ENCODE measurements at regions not wholly inside any gene's neighbourhood (a gene's known extent, or its start where the extent isn't known, plus 50 kb on each side); places are given as distances from the start of the nearest gene placed in this dataset.
A peak's percentile ranks its signal among the peaks of the same experiment; 100 is the strongest.

DNA sequence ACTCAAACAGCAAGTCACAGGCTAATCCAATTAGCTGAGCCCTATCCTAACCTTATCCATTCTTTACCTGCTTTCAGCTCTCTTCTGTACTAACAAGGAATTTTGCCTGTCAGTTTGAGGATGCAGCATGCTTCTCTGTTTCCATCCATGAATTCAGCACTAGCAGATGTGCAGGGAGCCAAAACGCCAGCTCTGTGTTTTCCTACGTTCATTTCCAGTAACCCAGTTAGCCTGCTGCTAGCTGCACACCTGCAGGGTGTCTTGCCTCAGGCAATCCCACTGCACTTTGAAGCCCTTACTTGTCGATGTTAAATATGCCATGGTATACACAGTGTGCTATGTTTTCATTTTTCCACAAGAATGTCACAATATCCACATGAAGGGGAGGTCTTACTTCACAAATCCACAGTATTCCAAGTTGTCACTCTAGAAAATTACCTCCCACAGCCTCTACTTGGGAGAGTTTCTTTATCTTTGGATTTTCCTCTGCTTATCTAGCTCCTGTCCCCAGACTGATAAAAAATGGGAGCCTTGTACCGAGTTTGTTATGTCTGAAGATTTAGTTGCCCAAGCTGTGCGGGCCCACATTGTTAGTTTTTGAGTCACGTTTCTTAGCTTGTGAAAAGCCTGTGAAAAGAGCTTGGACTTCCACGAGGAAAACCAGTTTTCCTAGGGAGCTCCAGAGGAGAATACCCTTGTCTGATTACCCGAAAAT is 127.6 kb upstream of the HHIP start:
- Histone ChIP-seq H2BK5ac (ENCODE audit: low read depth, low read length, poor library complexity, severe bottlenecking) (no peak overlapping the region), H2BK120ac (ENCODE audit: low read depth, low read length) (no peak overlapping the region), H3K23ac (ENCODE audit: low read depth, low read length) (no peak overlapping the region), H2BK15ac (ENCODE audit: low read depth, low read length) (no peak overlapping the region), H3K9me3 (ENCODE audit: control insufficient read depth, insufficient read depth, low read length) (no peaks in the 10 kb centered on the region), H2AK5ac (ENCODE audit: low read depth, low read length) (no peak overlapping the region), H3K4me2 (ENCODE audit: low read depth, low read length) (no peak overlapping the region), H2BK20ac (ENCODE audit: low read depth, low read length) (no peak overlapping the region), H4K5ac (ENCODE audit: low read depth, low read length) (no peak overlapping the region), H4K20me1 (ENCODE audit: insufficient read depth, low read length) (no peaks in the 10 kb centered on the region), H3K14ac (replicated peaks; ENCODE audit: low read depth, low read length) (no peak overlapping the region), H3K27ac (ENCODE audit: insufficient read depth, low read length) (no peak overlapping the region), H3K56ac (ENCODE audit: extremely low read depth, insufficient read depth, low read length) (no peak overlapping the region), H3K27me3 (ENCODE audit: control insufficient read depth, insufficient read depth, low read length) (peaks cover 3% of the 10 kb centered on the region), H2AFZ (replicated peaks; ENCODE audit: low read length, poor library complexity) (no peak overlapping the region), H2AK9ac (replicated peaks; ENCODE audit: low read depth, low read length, poor library complexity) (no peak overlapping the region), H4K91ac (ENCODE audit: insufficient read depth, low read depth, low read length) (no peak overlapping the region), H3K79me1 (ENCODE audit: low read depth in 1 of 2, low read length in 2 of 2) (no peaks in the 10 kb centered on the region), H3K4me1 (ENCODE audit: control insufficient read depth, insufficient read depth, low read length) (no peaks in the 10 kb centered on the region), H3K4ac (ENCODE audit: low read depth, low read length) (no peak overlapping the region), H4K8ac (ENCODE audit: low read depth in 2 of 2, low read length in 2 of 2) (no peak overlapping the region), H3K4me3 (ENCODE audit: insufficient read depth, low read depth, low read length) (no peak overlapping the region), H3K9ac (ENCODE audit: low read depth, low read length) (no peak overlapping the region), H3K36me3 (ENCODE audit: control insufficient read depth, insufficient read depth, low read length) (no peaks in the 10 kb centered on the region), H3K9me1 (ENCODE audit: insufficient read depth, low read length) (no peaks in the 10 kb centered on the region), H3K18ac (ENCODE audit: low read depth, low read length) (no peak overlapping the region)
- in situ Hi-C loops (cut with MboI; ENCODE audit: low sequenced_read_pairs) = no loop called here
- ATAC-seq (ENCODE audit: low read depth) (no peak), DNase-seq (peak; percentile 7)
- WGBS, 2 experiments (ENCODE audit: extremely low coverage in 2 of 2, insufficient read length in 1 of 2) = no CpG with 5 or more reads among the region's 8 CpGs
- no TSS peak for BruUV-seq (replicated peaks)
- ChIA-PET CTCF (no interaction called here), POLR2A (ENCODE audit: unreplicated experiment) (no interaction called here)
- TF ChIP-seq RFX5 (IDR thresholded peaks at IDR 0.05; ENCODE audit: low read depth, low read length) (no peak), MAZ (IDR thresholded peaks at IDR 0.05; ENCODE audit: borderline replicate concordance, low read depth, low read length) (no peak), BHLHE40 (IDR thresholded peaks at IDR 0.05; ENCODE audit: low read depth, low read length) (no peak), CTCF (conservative IDR thresholded peaks at IDR 0.05; ENCODE audit: low read depth, low read length) (no peak), FOS (IDR thresholded peaks at IDR 0.05; ENCODE audit: low read depth, low read length) (no peak), ELK1 (IDR thresholded peaks at IDR 0.05; ENCODE audit: borderline replicate concordance, low read depth, low read length) (no peak), USF2 (IDR thresholded peaks at IDR 0.05; ENCODE audit: low read depth, low read length) (no peak), NFE2L2 (IDR thresholded peaks at IDR 0.05; ENCODE audit: low read depth, low read length) (no peak), MXI1 (IDR thresholded peaks at IDR 0.05; ENCODE audit: borderline replicate concordance, low read depth, low read length) (no peak)
- intact Hi-C loops (cut with micrococcal nuclease) = no loop called here
- dilution Hi-C loops (cut with HindIII; ENCODE audit: low sequenced_read_pairs, unreplicated experiment) = no loop called here
